Nephron progenitor cell (in vitro differentiated cells): ENCODE measurements at regions not wholly inside any gene's neighbourhood (a gene's known extent, or its start where the extent isn't known, plus 50 kb on each side); places are given as distances from the start of the nearest gene placed in this dataset.

Source experiments
- DNase-seq: peaks from one replicate; pipeline ENCODE4 v3.0.0; 2021
- H3K27ac Mint-ChIP-seq: 2 replicates; pipeline ENCODE4 v1.8.0; 2021; ENCODE audit warnings: mild to moderate bottlenecking, moderate library complexity, mixed read lengths
- H3K27me3 Mint-ChIP-seq: 2 replicates; pipeline ENCODE4 v1.8.0; 2021; ENCODE audit warnings: mild to moderate bottlenecking, low read depth, mixed read lengths; ENCODE audit not compliant: poor library complexity
- H3K36me3 Mint-ChIP-seq: 2 replicates; pipeline ENCODE4 v1.8.0; 2021; ENCODE audit warnings: low read depth, mixed read lengths
- H3K4me1 Mint-ChIP-seq: 2 replicates; pipeline ENCODE4 v1.8.0; 2021; ENCODE audit warnings: mixed read lengths
- H3K4me3 Mint-ChIP-seq: 2 replicates; pipeline ENCODE4 v1.8.0; 2021; ENCODE audit warnings: mild to moderate bottlenecking, moderate library complexity, mixed read lengths
- H3K9me3 Mint-ChIP-seq: 2 replicates; pipeline ENCODE4 v1.8.0; 2021; ENCODE audit warnings: mild to moderate bottlenecking, moderate library complexity, mixed read lengths
- CTCF ChIP-seq: fragments of 200-600 bp; sonication (generic); IDR thresholded peaks from 2 replicates; pipeline ENCODE4 v1.5.0; 2021; ENCODE audit warnings: antibody characterized with exemption

- Mint-ChIP-seq H3K36me3 (no peaks in the 10 kb centered on the region), H3K27ac (no peak overlapping the region), H3K4me1 (no peaks in the 10 kb centered on the region), H3K4me3 (no peak overlapping the region), H3K27me3 (peaks cover 13% of the 10 kb centered on the region), H3K9me3 (peaks cover 54% of the 10 kb centered on the region)
- no peak for TF ChIP-seq CTCF
- DNase-seq = no peak
These were observed 56.4 kb upstream of the HMX1 start for GRCh38 chr4:8928074-8928473.

DNA sequence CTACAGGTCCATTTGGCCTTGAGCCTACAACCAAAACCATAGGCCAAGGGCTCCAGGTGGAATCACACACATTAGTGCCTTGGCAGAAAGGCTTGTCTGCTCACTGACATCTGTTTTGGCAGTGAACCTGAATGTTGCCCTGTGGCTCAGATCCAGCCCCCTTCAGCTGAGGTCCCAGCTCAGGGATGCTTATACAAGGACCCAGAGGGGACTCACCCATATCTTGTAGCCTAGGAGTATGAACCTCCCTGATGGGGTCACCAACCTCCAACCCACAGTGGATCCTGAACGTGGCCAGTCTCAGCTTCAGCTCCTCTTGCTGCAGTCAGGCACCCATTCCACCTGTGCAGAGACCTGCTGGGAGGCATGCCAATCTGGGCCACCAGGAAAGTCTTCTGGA is 50.8 kb upstream of the HMX1 start:
- Mint-ChIP-seq H3K27me3 (peaks cover 53% of the 10 kb centered on the region), H3K36me3 (no peaks in the 10 kb centered on the region), H3K4me1 (no peaks in the 10 kb centered on the region), H3K27ac (no peak overlapping the region), H3K4me3 (no peak overlapping the region), H3K9me3 (peaks cover 28% of the 10 kb centered on the region)
- DNase-seq = no peak
- no peak for TF ChIP-seq CTCF

- no peaks in the 10 kb centered on the region for H3K36me3 Mint-ChIP-seq
- no peak overlapping the region for H3K4me3 Mint-ChIP-seq
- H3K4me1 Mint-ChIP-seq = no peaks in the 10 kb centered on the region
- H3K27me3 Mint-ChIP-seq = peaks cover 53% of the 10 kb centered on the region
- DNase-seq = no peak
- H3K27ac Mint-ChIP-seq = no peak overlapping the region
- peaks cover 26% of the 10 kb centered on the region for H3K9me3 Mint-ChIP-seq
- no peak for TF ChIP-seq CTCF
These were observed 49.8 kb upstream of the HMX1 start for GRCh38 chr4:8921465-8921864.
